Right renal cortex interstitium (tissue), 3 donors: ENCODE measurements at regions not wholly inside any gene's neighbourhood (a gene's known extent, or its start where the extent isn't known, plus 50 kb on each side); places are given as distances from the start of the nearest gene placed in this dataset.

Experiments used
- DNase-seq, 3 donors: peaks; one replicate each; pipeline ENCODE4 v3.0.0-alpha.2; 2013; ENCODE audit warnings: low read depth in 3 of 3, low spot score in 2 of 3

DNA sequence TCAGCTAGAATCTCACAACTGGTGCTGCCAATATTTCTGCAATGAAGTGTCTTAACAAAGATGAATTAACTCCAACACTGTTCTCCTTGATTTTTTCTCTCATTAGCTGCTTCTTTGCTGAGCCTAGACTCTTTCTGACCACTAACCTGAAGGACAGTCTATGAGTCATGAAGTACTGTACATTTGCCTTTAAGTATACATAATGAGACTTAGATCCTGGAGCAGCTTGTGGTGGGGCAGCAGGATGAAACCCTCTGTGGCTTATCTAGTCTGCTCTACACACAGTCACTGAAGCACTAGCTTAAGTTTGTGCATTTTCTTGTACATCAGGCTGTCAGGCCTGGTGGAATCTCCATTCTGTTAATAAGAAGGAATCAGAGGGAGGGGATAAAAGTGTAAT, 307.4 kb upstream of the SMIM31 start:
- no peak for DNase-seq

DNA sequence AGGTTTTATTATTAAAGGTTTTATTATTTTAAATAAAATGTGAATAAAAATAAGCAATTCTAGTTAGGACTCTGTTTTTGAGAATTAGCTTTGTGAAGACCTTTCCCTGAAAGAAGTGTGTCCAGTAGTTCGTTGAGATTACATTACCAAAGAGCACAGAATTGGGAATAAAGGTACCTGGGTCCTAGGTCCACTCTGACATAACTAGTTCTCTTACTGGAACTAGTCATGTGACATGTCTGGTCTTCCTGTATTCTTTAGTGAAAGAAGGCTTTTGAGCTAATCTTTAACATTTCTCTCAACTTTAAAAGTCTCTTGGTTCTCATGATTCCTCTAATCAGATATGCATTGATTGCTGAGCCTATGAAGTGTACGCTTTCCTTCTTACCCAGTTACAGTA, 292.0 kb upstream of the SMIM31 start:
- no peak for DNase-seq

DNA sequence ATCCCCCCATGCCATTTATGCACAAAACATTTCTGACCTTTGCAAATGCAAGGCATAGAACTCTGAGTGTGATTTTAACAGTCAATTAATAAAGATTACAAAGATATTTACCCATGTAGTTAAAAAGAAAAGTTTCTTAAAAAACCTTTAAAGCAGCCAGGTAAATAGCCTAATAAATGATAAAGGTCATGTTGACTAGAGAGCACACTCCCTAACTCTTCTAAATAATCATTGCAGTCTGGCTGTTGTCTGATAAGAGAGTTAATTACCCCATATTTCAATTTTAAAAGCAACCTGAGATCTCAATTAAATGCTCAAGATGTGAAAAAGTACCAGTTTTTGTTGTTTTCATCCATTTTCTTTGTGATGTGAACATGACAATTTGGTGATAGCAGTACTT, 291.5 kb upstream of the SMIM31 start:
- no peak for DNase-seq

DNA sequence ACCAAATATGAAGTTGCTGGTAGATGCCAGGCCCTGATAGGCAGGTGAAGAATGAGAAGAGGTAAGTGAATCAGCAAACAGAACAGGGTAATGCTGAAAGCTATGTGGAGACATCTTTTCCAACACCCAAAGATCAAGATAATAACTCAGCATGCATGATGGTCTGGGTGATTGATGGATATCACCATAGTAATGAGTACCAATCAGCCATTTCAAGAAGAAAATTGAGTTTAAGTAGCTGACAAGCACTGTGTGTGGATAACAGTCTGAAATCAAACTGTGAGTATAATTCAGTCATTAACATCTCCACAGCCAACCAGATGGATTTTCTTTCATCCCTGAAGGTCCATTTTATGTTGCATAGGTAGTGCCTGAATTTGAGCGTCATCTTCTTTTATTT, 289.6 kb upstream of the SMIM31 start:
- DNase-seq = no peak

GRCh38 chr4:164467493-164467892, 286.4 kb upstream of the SMIM31 start:
- DNase-seq = no peak

GRCh38 chr4:164481306-164482091, 272.4 kb upstream of the SMIM31 start:
- no peak for DNase-seq

DNA sequence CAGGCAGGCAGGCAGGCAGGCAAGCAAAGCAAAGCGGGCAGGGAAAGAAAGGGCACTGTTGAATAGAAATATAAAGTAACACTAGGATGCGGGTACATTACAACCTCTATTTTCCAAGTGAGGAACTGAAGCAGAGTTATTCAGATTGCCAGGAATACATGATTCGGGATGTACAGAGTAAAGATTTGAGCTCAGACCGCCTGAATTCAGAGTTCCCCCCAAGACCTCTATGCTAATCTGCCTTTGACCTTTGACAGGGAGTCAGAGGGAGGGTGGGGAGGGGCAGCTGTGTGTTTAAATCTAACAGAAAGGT, 271.9 kb upstream of the SMIM31 start:
- DNase-seq = no peak

DNA sequence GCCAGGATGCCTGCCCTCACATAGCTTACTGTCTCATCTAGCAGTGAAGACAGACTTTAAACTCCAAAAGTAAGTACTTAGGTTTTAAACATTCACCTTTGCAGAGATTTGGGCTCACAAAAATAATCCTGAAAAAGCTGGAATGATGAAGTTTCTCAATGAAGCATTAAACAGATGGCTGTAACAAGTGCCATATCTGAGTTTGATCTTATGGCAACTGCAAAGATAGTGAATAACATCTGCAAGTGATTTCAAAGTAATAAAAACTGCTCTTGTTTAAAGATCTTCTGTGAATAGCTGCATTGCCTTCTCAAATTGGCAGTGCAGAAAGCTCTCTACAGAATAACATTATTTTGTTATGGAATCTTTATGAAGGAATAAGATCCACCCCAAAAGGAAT, 271.2 kb upstream of the SMIM31 start:
- DNase-seq = no peak

GRCh38 chr4:164483711-164484110, 270.2 kb upstream of the SMIM31 start:
- DNase-seq = no peak

- no peak for DNase-seq
Observed at GRCh38 chr4:164484551-164484950, 269.4 kb upstream of the SMIM31 start.

- no peak for DNase-seq
Observed at GRCh38 chr4:164485136-164485535, 268.8 kb upstream of the SMIM31 start.

DNA sequence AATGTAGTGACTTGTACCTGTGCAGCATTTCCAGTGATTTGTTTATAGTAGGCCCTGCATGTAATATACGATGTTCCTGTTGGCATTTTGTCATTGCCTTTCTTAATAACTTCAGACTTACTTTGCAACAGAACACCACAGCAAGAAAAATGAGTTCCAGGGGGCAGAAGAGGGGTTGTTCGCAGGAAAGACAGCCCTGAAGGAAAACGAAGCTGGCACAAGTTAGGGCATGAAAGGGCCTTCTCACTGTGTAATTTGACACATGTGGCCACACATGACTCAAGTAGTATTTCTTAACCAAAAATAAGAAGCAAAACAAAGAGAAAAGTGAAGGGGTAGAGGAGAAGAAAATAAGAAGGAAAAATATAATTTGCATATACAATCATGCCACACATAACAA, 265.8 kb upstream of the SMIM31 start:
- no peak for DNase-seq

GRCh38 chr4:164501074-164501473, 252.9 kb upstream of the SMIM31 start:
- no peak for DNase-seq

- no peak for DNase-seq
Observed at GRCh38 chr4:164503874-164504273, 250.1 kb upstream of the SMIM31 start.

DNA sequence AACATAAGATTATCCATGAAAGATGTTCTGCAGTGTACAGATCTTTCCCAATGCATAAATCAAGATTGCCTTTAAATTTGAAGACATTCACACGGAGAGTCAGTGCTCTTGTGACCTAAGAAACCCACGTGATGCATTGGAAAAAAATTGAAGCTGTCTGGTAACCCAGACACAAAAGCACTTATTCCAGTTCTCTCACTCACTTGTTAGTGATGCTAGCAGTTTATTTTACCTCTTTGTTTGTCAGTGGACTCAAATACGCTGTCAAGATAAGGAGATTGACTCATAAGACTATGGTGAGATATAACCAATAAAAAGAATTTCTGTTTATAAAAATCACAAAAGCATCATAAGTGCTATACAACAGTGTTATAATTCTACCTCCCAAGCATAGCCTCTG, 245.8 kb upstream of the SMIM31 start:
- DNase-seq = no peak

DNA sequence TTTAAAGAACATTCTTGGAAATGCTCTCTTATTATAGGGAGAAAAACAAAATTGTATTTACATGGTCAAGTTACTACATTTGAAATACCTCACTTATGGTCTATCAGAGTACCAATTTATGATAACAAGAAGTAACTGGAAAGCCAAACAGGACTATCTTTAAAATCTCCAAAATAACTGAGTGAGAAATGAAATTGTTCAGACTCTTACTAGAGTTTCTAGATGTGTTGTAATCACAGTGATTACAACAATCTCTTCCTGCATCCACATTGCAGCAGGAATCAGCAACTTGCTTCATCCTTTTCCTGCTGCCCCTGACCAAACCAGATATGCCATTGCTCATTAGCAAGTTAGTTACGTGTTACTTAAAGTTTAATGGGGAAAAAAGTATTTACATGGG, 245.2 kb upstream of the SMIM31 start:
- DNase-seq = no peak

DNA sequence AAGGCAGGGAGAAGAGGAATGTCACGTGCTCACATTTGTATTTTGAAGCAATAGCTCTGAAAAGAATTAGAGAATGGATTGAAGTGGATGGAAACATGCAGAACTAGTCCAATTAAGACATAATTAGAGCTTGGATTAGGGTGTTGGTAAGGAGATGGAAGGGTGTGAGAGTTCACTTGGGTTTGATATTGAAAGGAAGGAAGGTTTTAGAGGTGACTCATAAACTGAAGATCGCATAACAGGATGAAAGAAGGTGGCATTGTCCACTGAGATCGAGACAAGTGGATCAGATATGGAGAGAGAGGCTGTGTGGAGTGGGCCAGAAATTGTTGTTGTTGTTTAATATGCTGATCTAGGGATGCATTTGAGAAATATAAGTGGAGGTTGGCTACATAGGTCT, 244.0 kb upstream of the SMIM31 start:
- no peak for DNase-seq

DNA sequence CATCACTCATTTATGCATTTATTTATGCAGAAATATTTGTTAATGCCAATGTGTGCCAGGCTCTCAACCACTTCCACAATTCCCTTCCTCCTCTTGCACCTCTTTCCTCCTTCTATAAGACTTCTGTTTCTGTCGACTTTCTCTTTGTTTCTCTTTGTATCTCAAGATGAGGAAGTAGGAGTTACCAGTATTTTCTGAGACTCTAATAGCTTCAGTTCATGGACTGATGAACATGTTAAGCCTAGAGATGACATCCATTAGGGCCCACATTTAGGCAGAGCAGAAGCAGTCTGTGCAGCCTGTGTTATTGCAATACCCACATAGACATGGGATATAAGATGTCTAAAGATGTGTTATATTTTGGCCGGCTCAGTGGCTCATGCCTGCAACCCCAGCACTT, 241.8 kb upstream of the SMIM31 start:
- DNase-seq = no peak

DNA sequence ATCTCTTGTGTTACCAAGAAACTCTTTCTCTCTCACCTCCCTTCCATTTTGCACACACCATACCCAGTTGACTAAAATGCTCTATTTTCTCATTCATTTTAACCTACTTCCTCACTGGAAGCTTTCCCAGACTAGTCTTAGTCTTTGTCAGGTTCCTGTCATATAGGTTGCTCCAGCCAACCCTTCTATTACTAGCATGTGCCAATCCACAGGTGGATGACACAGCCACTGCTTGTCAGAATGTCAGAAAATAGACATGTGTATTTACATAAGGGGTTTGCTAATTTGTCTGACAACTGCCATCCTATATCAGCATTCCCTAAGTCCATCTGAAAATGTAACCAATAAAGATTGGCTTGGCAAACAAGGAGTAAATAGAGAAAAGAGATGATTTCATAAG, 239.2 kb upstream of the SMIM31 start:
- DNase-seq = no peak

- DNase-seq = no peak
Observed at GRCh38 chr4:164524789-164525188, 229.1 kb upstream of the SMIM31 start.

GRCh38 chr4:164526933-164527583, 226.9 kb upstream of the SMIM31 start:
- no peak for DNase-seq

- DNase-seq = no peak
Observed at GRCh38 chr4:164529058-164529457, 224.9 kb upstream of the SMIM31 start.

DNA sequence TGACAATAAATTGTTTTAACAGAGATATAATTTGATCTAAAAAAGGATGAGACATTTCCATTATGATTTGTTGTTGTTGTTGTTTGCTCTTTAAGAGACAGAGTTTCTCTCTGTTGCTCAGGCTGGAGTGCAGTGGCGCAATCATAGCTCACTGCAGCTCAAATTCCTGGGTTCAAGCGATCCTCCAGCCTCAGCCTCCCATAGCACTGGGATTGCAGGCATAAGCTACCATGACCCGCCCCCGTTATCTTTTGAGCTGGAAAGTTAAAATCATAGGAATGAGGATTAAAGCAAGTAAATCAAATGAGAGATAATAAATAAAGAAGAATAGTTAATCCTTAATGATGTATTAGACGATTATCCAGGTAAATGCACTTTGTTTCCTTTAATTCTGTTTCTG, 224.4 kb upstream of the SMIM31 start:
- DNase-seq = no peak
